Endothelial cell of umbilical vein (primary cell): ENCODE measurements at regions not wholly inside any gene's neighbourhood (a gene's known extent, or its start where the extent isn't known, plus 50 kb on each side); places are given as distances from the start of the nearest gene placed in this dataset.

Source experiments
- BruUV-seq: library from RNA; stranded (reverse); fragments of 400-500 nt; replicated peaks from 2 replicates; lab custom pipeline; 2021; lab: Mats Ljungman, UMichigan
- CTCF ChIA-PET: fragments of 300-600, 350-600 bp; sonication (Branson Sonifier 250); formaldehyde crosslinking; loops from one replicate; lab custom pipeline; 2021; ENCODE audit warnings: antibody characterized with exemption, inconsistent platforms; lab: Charles Lee
- POLR2A ChIA-PET: fragments of 300-600, 350-600 bp; sonication (Branson Sonifier 250); formaldehyde crosslinking; loops from one replicate; lab custom pipeline; 2021; ENCODE audit warnings: antibody characterized with exemption, inconsistent platforms; lab: Charles Lee
- DNase-seq: peaks from one replicate; pipeline ENCODE4 v3.0.0-alpha.2; 2011; ENCODE audit warnings: low read depth, low spot score
- FAIRE-seq: peaks from 2 replicates; lab custom pipeline; 2011; peaks lifted over from hg19 to GRCh38; lab: Jason Lieb, UNC
- H2AFZ ChIP-seq: 2 replicates; pipeline ENCODE4 v1.6.0; 2012; ENCODE audit warnings: low read depth, low read length, control low read depth, inconsistent platforms
- H3K27ac ChIP-seq: 2 replicates; pipeline ENCODE4 v1.5.1; 2011; ENCODE audit warnings: low read depth, mild to moderate bottlenecking, control low read depth, low read length, moderate library complexity; ENCODE audit not compliant: insufficient read depth
- H3K27me3 ChIP-seq, 2 experiments: 2 replicates each; pipeline versions ENCODE4 v1.6.0 to v1.6.1; 2011; ENCODE audit warnings: low read length in 2 of 2, mixed read lengths in 1 of 2; ENCODE audit not compliant: control insufficient read depth in 2 of 2, insufficient read depth in 2 of 2
- H3K36me3 ChIP-seq, 2 experiments: 2 replicates in 1 of 2; 3 replicates in 1 of 2; pipeline ENCODE4 v1.5.1; 2011; ENCODE audit warnings: low read length in 2 of 2, mild to moderate bottlenecking in 1 of 2, moderate library complexity in 1 of 2; ENCODE audit not compliant: control insufficient read depth in 2 of 2, insufficient read depth in 2 of 2; ENCODE audit errors: extremely low read depth in 1 of 2
- H3K4me1 ChIP-seq: 3 replicates; pipeline ENCODE4 v1.5.1; 2011; ENCODE audit warnings: mild to moderate bottlenecking, low read length; ENCODE audit not compliant: control insufficient read depth, insufficient read depth; ENCODE audit errors: extremely low read depth
- H3K4me2 ChIP-seq: 2 replicates; pipeline ENCODE4 v1.6.1; 2011; ENCODE audit warnings: low read length, control low read depth, mixed read lengths; ENCODE audit not compliant: insufficient read depth
- H3K4me3 ChIP-seq, 3 experiments: fragments of 200-600 bp in 1 of 3; sonication (generic), shearing (Covaris generic) in 1 of 3; replicated peaks in 1 of 3; 2 replicates each; pipeline ENCODE4 v1.5.1; 2011 to 2016; ENCODE audit warnings: control low read depth in 3 of 3, low read length in 3 of 3, mild to moderate bottlenecking in 2 of 3, inconsistent platforms in 1 of 3, low read depth in 1 of 3, moderate library complexity in 1 of 3; ENCODE audit not compliant: insufficient read depth in 1 of 3
- H3K79me2 ChIP-seq: 2 replicates; pipeline ENCODE4 v1.6.0; 2012; ENCODE audit warnings: low read length, inconsistent platforms; ENCODE audit not compliant: control insufficient read depth, insufficient read depth
- H3K9ac ChIP-seq: replicated peaks from 2 replicates; pipeline ENCODE3; 2011; ENCODE audit warnings: low read length, control low read depth; ENCODE audit not compliant: insufficient read depth; ENCODE audit errors: extremely low read depth
- H3K9me1 ChIP-seq: replicated peaks from 3 replicates; pipeline ENCODE4 v1.6.0; 2011; ENCODE audit warnings: mild to moderate bottlenecking, low read length; ENCODE audit not compliant: control insufficient read depth, insufficient read depth; ENCODE audit errors: extremely low read depth
- H3K9me3 ChIP-seq: replicated peaks from 2 replicates; pipeline ENCODE4 v1.5.1; 2012; ENCODE audit warnings: low read length, inconsistent platforms; ENCODE audit not compliant: control insufficient read depth, insufficient read depth
- H4K20me1 ChIP-seq: replicated peaks from 2 replicates; pipeline ENCODE3; 2011; ENCODE audit warnings: mild to moderate bottlenecking, low read length; ENCODE audit not compliant: control insufficient read depth, insufficient read depth; ENCODE audit errors: extremely low read depth
- EZH2 ChIP-seq: IDR thresholded peaks from 2 replicates; pipeline ENCODE4 v1.6.1; 2012; ENCODE audit warnings: borderline replicate concordance, low read depth, mild to moderate bottlenecking, moderate library complexity, low read length, inconsistent platforms; ENCODE audit not compliant: severe bottlenecking
- FOS ChIP-seq: IDR thresholded peaks from 2 replicates; pipeline ENCODE4 v1.6.1; 2011; ENCODE audit warnings: mild to moderate bottlenecking, low read length, moderate library complexity, borderline replicate concordance; ENCODE audit not compliant: insufficient read depth
- GATA2 ChIP-seq: IDR thresholded peaks from 2 replicates; pipeline ENCODE4 v1.7.0; 2011; ENCODE audit warnings: low read depth, mild to moderate bottlenecking, moderate library complexity, mixed read lengths, low read length; ENCODE audit not compliant: insufficient read length, insufficient read depth
- JUN ChIP-seq: IDR thresholded peaks from 2 replicates; pipeline ENCODE4 v1.6.1; 2011; ENCODE audit warnings: borderline replicate concordance, low read depth; ENCODE audit not compliant: insufficient read length, insufficient read depth
- MYC ChIP-seq: IDR thresholded peaks from one replicate; pipeline ENCODE4 v1.6.1; 2011; ENCODE audit warnings: mild to moderate bottlenecking, low read depth, low read length
- POLR2A ChIP-seq: IDR thresholded peaks from 2 replicates; pipeline ENCODE4 v1.6.1; 2012; ENCODE audit warnings: low read depth, mild to moderate bottlenecking, control low read depth, low read length
- POLR2AphosphoS5 ChIP-seq: IDR thresholded peaks from 2 replicates; pipeline ENCODE4 v1.6.1; 2012; ENCODE audit warnings: low read depth, mild to moderate bottlenecking, control low read depth, low read length, moderate library complexity; ENCODE audit not compliant: insufficient read depth
- dilution Hi-C: fragments of 300-500 bp; cut with MboI; formaldehyde crosslinking; loops from one replicate; pipeline ENCODE4 v1.15.0; 2019; ENCODE audit warnings: low sequenced_read_pairs; ENCODE audit not compliant: extremely low pct_ligation_motif_present
- intact Hi-C: fragments of 100-400 bp; cut with micrococcal nuclease; formaldehyde crosslinking; loops from one replicate; pipeline ENCODE4 v1.10.0; 2022
- TF ChIP-seq, protein P1 (sequence below): IDR thresholded peaks from 2 replicates; pipeline ENCODE4 v1.6.1; 2011; ENCODE audit not compliant: insufficient read depth, insufficient read length
- TF ChIP-seq, protein P2 (sequence below), 2 donors: IDR thresholded peaks; 1 replicate in 1 of 2; 2 replicates in 1 of 2; pipeline ENCODE4 v1.5.1; 2011; ENCODE audit warnings: low read length in 2 of 2, mild to moderate bottlenecking in 2 of 2, moderate library complexity in 2 of 2, control low read depth in 1 of 2, inconsistent platforms in 1 of 2, low read depth in 1 of 2; ENCODE audit not compliant: insufficient read depth in 1 of 2; ENCODE audit errors: extremely low read depth in 1 of 2

GRCh38 chr15:94638183-94638582 is 406.8 kb downstream of the MCTP2 start:
- ChIA-PET POLR2A (no interaction called here), CTCF (no interaction called here)
- intact Hi-C loops (no loop called here), dilution Hi-C loops (no loop called here)
- Histone ChIP-seq H3K4me1 (no peaks in the 10 kb centered on the region), H4K20me1 (no peaks in the 10 kb centered on the region), H2AFZ (no peak overlapping the region), H3K27ac (no peak overlapping the region), H3K9ac (no peak overlapping the region), H3K79me2 (no peaks in the 10 kb centered on the region), H3K4me3 (no peak overlapping the region), H3K9me3 (no peaks in the 10 kb centered on the region), H3K27me3 (no peaks in the 10 kb centered on the region), H3K9me1 (no peaks in the 10 kb centered on the region), H3K36me3 (no peaks in the 10 kb centered on the region), H3K4me2 (no peak overlapping the region)
- DNase-seq (no peak), FAIRE-seq (no peak)
- TF ChIP-seq EZH2: no peak
- TF ChIP-seq MYC: no peak
- no TSS peak for BruUV-seq

GRCh38 chr15:94639701-94640100 is 408.3 kb downstream of the MCTP2 start:
- TF ChIP-seq FOS: no peak
- TF ChIP-seq, protein P1, sequence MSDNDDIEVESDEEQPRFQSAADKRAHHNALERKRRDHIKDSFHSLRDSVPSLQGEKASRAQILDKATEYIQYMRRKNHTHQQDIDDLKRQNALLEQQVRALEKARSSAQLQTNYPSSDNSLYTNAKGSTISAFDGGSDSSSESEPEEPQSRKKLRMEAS: no peak
- no peak for TF ChIP-seq JUN
- no peak for TF ChIP-seq MYC
- TF ChIP-seq, protein P2, sequence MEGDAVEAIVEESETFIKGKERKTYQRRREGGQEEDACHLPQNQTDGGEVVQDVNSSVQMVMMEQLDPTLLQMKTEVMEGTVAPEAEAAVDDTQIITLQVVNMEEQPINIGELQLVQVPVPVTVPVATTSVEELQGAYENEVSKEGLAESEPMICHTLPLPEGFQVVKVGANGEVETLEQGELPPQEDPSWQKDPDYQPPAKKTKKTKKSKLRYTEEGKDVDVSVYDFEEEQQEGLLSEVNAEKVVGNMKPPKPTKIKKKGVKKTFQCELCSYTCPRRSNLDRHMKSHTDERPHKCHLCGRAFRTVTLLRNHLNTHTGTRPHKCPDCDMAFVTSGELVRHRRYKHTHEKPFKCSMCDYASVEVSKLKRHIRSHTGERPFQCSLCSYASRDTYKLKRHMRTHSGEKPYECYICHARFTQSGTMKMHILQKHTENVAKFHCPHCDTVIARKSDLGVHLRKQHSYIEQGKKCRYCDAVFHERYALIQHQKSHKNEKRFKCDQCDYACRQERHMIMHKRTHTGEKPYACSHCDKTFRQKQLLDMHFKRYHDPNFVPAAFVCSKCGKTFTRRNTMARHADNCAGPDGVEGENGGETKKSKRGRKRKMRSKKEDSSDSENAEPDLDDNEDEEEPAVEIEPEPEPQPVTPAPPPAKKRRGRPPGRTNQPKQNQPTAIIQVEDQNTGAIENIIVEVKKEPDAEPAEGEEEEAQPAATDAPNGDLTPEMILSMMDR (IDR thresholded peaks at IDR 0.05; ENCODE audit: extremely low read depth in 1 of 2, insufficient read depth in 1 of 2, low read depth in 1 of 2, low read length in 2 of 2): no peak
- no peak for TF ChIP-seq POLR2A
- no peak for TF ChIP-seq GATA2
- TF ChIP-seq POLR2AphosphoS5: no peak
- no peak for TF ChIP-seq EZH2
- intact Hi-C loops (no loop called here), dilution Hi-C loops (no loop called here)
- H3K9ac ChIP-seq: no peak overlapping the region
- H2AFZ ChIP-seq: no peak overlapping the region
- FAIRE-seq (no peak), DNase-seq (no peak)
- no peaks in the 10 kb centered on the region for H3K79me2 ChIP-seq
- H3K4me1 ChIP-seq: no peaks in the 10 kb centered on the region
- no peak overlapping the region for H3K27ac ChIP-seq
- no TSS peak for BruUV-seq
- CTCF ChIA-PET: no interaction called here
- H3K4me2 ChIP-seq: no peak overlapping the region
- no peaks in the 10 kb centered on the region for H3K27me3 ChIP-seq
- H3K36me3 ChIP-seq: no peaks in the 10 kb centered on the region
- H3K4me3 ChIP-seq: no peak overlapping the region
- POLR2A ChIA-PET: no interaction called here
- no peaks in the 10 kb centered on the region for H3K9me3 ChIP-seq
- H3K9me1 ChIP-seq: no peaks in the 10 kb centered on the region
- no peaks in the 10 kb centered on the region for H4K20me1 ChIP-seq
